Esophagus muscularis mucosa (tissue), 4 donors: ENCODE measurements at regions not wholly inside any gene's neighbourhood (a gene's known extent, or its start where the extent isn't known, plus 50 kb on each side); places are given as distances from the start of the nearest gene placed in this dataset.

Experiments used
- EP300 ChIP-seq: sonication (generic); formaldehyde crosslinking; IDR thresholded peaks from one replicate; pipeline ENCODE4 v1.6.1; 2017; ENCODE audit warnings: antibody characterized with exemption
- POLR2A ChIP-seq: fragments of 450-650 bp; IDR thresholded peaks from one replicate; pipeline ENCODE4 v1.6.1; 2017; ENCODE audit warnings: antibody characterized with exemption, moderate library complexity, mild to moderate bottlenecking, low read depth
- TF ChIP-seq, protein P1 (sequence below), 3 experiments: fragments of 200-600 bp in 2 of 3; fragments of 450-650 bp in 1 of 3; sonication (generic) in 2 of 3; IDR thresholded peaks; one replicate each; pipeline ENCODE4 v1.5.1; 2017 to 2019; ENCODE audit warnings: antibody characterized with exemption in 3 of 3, mild to moderate bottlenecking in 2 of 3, moderate library complexity in 1 of 3

DNA sequence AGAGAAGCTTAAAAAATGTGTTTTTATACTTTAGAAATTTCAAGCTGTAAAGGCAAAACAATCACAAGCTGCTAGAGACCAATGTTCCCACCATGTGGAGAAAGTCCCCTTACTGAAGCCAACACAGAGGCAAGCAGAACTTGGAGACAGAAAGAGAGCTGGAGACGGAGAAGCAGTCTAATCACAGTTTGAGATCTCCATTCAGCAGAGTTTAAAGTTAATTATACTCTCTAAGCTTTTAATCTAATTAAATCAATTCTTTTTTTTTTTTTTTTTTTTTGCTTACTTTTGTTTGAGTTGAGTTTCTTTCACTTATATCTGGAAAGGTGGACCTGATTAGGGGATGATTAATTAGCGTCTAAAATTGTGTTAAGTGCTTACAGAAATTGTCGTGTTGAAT lies 1534.3 kb downstream of the MAT2B start:
- TF ChIP-seq, protein P1, sequence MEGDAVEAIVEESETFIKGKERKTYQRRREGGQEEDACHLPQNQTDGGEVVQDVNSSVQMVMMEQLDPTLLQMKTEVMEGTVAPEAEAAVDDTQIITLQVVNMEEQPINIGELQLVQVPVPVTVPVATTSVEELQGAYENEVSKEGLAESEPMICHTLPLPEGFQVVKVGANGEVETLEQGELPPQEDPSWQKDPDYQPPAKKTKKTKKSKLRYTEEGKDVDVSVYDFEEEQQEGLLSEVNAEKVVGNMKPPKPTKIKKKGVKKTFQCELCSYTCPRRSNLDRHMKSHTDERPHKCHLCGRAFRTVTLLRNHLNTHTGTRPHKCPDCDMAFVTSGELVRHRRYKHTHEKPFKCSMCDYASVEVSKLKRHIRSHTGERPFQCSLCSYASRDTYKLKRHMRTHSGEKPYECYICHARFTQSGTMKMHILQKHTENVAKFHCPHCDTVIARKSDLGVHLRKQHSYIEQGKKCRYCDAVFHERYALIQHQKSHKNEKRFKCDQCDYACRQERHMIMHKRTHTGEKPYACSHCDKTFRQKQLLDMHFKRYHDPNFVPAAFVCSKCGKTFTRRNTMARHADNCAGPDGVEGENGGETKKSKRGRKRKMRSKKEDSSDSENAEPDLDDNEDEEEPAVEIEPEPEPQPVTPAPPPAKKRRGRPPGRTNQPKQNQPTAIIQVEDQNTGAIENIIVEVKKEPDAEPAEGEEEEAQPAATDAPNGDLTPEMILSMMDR (IDR thresholded peaks at IDR 0.05): no peak
- no peak for TF ChIP-seq POLR2A
- no peak for TF ChIP-seq EP300
